SH-SY5Y (cell line): ENCODE measurements at regions not wholly inside any gene's neighbourhood (a gene's known extent, or its start where the extent isn't known, plus 50 kb on each side); places are given as distances from the start of the nearest gene placed in this dataset.

ENCODE experiments used
- GATA2 ChIP-seq: IDR thresholded peaks from 2 replicates; pipeline ENCODE4 v1.6.1; 2011; ENCODE audit warnings: mild to moderate bottlenecking, low read depth, low read length
- GATA3 ChIP-seq: IDR thresholded peaks from 2 replicates; pipeline ENCODE4 v1.6.1; 2011; ENCODE audit warnings: low read depth, mild to moderate bottlenecking, low read length, moderate library complexity

DNA sequence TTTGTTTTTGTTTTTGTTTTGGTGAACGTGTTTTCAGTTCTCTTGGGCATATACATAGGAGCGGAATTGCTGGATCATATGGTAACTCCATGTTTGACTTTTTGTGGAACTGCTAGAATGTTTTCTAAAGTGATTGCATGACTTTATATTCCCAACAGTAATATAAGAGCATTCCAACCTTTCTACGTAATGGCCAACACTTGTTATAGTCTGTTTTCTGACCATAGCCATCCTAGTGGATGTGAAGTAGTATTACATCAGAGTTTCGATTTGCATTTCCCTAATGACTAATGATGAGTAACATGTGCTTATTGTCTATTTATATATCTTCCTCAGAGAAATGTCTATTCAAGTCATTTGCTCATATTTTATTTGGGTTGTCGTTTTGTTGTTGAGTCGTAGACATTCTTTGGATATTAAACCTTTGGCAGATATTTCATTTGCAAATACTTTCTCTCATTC is 268.7 kb downstream of the AEBP2 start:
- no peak for TF ChIP-seq GATA2
- TF ChIP-seq GATA3 = no peak
